Activated CD4-positive, alpha-beta memory T cell treated with anti-CD3 and anti-CD28 coated beads for 36 hours (primary cell): ENCODE measurements at regions not wholly inside any gene's neighbourhood (a gene's known extent, or its start where the extent isn't known, plus 50 kb on each side); places are given as distances from the start of the nearest gene placed in this dataset.

Experiments used
- CTCF ChIA-PET: fragments of 350-600 bp; sonication (Branson Sonifier 250); formaldehyde crosslinking; loops from one replicate; lab custom pipeline; 2021; ENCODE audit warnings: antibody characterized with exemption, inconsistent platforms; lab: Charles Lee
- POLR2A ChIA-PET: fragments of 350-600 bp; sonication (Branson Sonifier 250); formaldehyde crosslinking; loops from one replicate; lab custom pipeline; 2021; ENCODE audit warnings: antibody characterized with exemption; lab: Charles Lee
- DNase-seq: peaks from one replicate; pipeline ENCODE4 v3.0.0-alpha.2; 2020
- H3K27ac Mint-ChIP-seq: one replicate; pipeline ENCODE4 v1.8.0; 2021; ENCODE audit warnings: mixed read lengths
- H3K27me3 Mint-ChIP-seq: one replicate; pipeline ENCODE4 v1.8.0; 2021; ENCODE audit warnings: mixed read lengths
- H3K36me3 Mint-ChIP-seq: one replicate; pipeline ENCODE4 v1.8.0; 2021; ENCODE audit warnings: mixed read lengths
- H3K4me1 Mint-ChIP-seq: one replicate; pipeline ENCODE4 v1.8.0; 2021; ENCODE audit warnings: low read depth, mixed read lengths
- H3K4me3 Mint-ChIP-seq: one replicate; pipeline ENCODE4 v1.8.0; 2021; ENCODE audit warnings: mild to moderate bottlenecking, mixed read lengths
- H3K9me3 Mint-ChIP-seq: one replicate; pipeline ENCODE4 v1.8.0; 2021; ENCODE audit warnings: mixed read lengths
- intact Hi-C: fragments of 100-400 bp; cut with micrococcal nuclease; formaldehyde crosslinking; loops from one replicate; pipeline ENCODE4 v1.15.1; 2023

GRCh38 chr2:37862620-37863019, 62.5 kb upstream of the RMDN2 start:
- DNase-seq: no peak
- H3K4me3 Mint-ChIP-seq: no peak overlapping the region
- H3K36me3 Mint-ChIP-seq: no peaks in the 10 kb centered on the region
- intact Hi-C loops: no loop called here
- H3K4me1 Mint-ChIP-seq: peaks cover 4% of the 10 kb centered on the region
- peaks cover 5% of the 10 kb centered on the region for H3K9me3 Mint-ChIP-seq
- ChIA-PET POLR2A (no interaction called here), CTCF (interaction anchor here (2.4 kb wide), 1 partner anchor 15 kb away, joined by 18 read pairs; no protein-coding TSS in a partner anchor)
- peaks cover 13% of the 10 kb centered on the region for H3K27me3 Mint-ChIP-seq
- H3K27ac Mint-ChIP-seq: no peak overlapping the region

DNA sequence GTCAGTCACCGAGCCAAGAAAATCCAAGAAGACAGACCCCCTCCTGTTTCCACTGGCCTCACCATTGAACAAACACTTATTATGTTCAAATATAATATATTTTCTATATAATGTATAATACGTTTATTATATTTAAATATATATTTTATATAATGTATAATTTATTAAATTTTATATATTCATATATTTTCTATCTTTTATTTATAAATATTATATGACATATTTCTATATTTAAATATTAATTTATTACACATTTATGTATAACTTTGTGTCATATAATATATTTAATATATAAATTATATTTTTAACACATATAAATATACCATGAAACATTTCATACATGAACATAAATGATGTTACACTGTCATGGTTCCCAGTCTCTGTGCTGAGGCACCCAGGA, 60.9 kb upstream of the RMDN2 start:
- ChIA-PET CTCF (no interaction called here), POLR2A (no interaction called here)

DNA sequence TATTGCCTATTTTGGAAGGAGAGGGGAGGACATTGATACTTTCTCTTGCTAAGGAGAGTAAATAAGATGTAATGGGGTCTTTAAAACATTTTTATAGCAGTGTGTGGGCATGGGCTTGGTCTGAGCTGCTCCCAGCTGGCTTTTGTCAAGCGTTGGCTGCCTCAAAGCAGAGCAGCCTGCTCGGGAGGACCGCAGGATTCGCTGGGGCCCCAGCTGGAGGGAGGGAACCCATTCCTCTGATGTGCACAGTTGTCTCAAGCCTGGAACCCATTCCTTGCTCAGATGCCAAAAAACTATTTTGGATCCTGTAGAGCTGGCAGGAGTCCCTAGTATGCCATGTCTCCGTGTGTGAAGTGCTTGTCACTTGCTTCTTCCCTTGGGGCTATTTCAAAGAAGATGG, 59.4 kb upstream of the RMDN2 start:
- H3K27me3 Mint-ChIP-seq: peaks cover 13% of the 10 kb centered on the region
- no peaks in the 10 kb centered on the region for H3K36me3 Mint-ChIP-seq
- intact Hi-C loops: no loop called here
- H3K9me3 Mint-ChIP-seq: no peaks in the 10 kb centered on the region
- H3K27ac Mint-ChIP-seq: no peak overlapping the region
- POLR2A ChIA-PET: no interaction called here
- CTCF ChIA-PET: interaction anchor here (0.6 to 2.6 kb wide), 4 partner anchors 11 to 450 kb away, joined by 3 to 16 read pairs (median 4); no protein-coding TSS in a partner anchor
- no peaks in the 10 kb centered on the region for H3K4me1 Mint-ChIP-seq
- H3K4me3 Mint-ChIP-seq: no peak overlapping the region
- no peak for DNase-seq

More for the DNA sequence above, 60.9 kb upstream of the RMDN2 start:
- Mint-ChIP-seq H3K4me3 (no peak overlapping the region), H3K36me3 (no peaks in the 10 kb centered on the region), H3K27ac (no peak overlapping the region), H3K27me3 (peaks cover 13% of the 10 kb centered on the region), H3K4me1 (no peaks in the 10 kb centered on the region), H3K9me3 (peaks cover 3% of the 10 kb centered on the region)
- DNase-seq: no peak
- intact Hi-C loops: no loop called here

- Mint-ChIP-seq H3K4me3 (no peak overlapping the region), H3K9me3 (no peaks in the 10 kb centered on the region), H3K27me3 (peaks cover 13% of the 10 kb centered on the region), H3K27ac (no peak overlapping the region), H3K4me1 (peaks cover 7% of the 10 kb centered on the region), H3K36me3 (no peaks in the 10 kb centered on the region)
- ChIA-PET CTCF (interaction anchor here (1.1 to 2.6 kb wide), 3 partner anchors 10 to 34 kb away, joined by 3 to 16 read pairs (median 6); no protein-coding TSS in a partner anchor), POLR2A (no interaction called here)
- DNase-seq: no peak
- intact Hi-C loops: no loop called here
Measured at GRCh38 chr2:37866171-37866934, 58.7 kb upstream of the RMDN2 start.

DNA sequence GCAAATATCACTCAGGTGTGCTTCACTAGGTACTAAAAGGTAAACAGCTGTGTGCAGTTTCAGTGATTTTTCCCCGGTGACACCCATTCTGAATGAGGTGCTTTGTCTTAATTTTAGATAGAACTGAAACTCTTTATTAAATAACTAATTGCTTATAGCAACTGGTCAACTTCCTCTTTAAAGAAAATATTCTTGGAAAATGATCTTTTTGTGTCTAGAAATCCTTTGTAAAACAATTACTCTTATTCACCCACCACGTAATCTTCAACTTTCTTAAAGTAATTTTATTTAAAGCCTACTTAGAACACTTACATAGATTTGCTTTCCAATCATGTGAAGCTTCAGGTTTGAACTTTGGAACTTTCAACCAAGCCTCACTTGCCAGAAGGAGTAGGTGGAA, 57.9 kb upstream of the RMDN2 start:
- H3K27me3 Mint-ChIP-seq: peaks cover 13% of the 10 kb centered on the region
- DNase-seq: no peak
- ChIA-PET POLR2A (no interaction called here), CTCF (interaction anchor here (1.5 to 2.6 kb wide), 2 partner anchors 9 to 34 kb away, joined by 6 to 16 read pairs; no protein-coding TSS in a partner anchor)
- H3K9me3 Mint-ChIP-seq: no peaks in the 10 kb centered on the region
- intact Hi-C loops: no loop called here
- H3K36me3 Mint-ChIP-seq: no peaks in the 10 kb centered on the region
- peaks cover 14% of the 10 kb centered on the region for H3K4me1 Mint-ChIP-seq
- H3K4me3 Mint-ChIP-seq: no peak overlapping the region
- H3K27ac Mint-ChIP-seq: no peak overlapping the region

- POLR2A ChIA-PET: no interaction called here
- Mint-ChIP-seq H3K36me3 (no peaks in the 10 kb centered on the region), H3K27ac (no peak overlapping the region), H3K4me3 (no peak overlapping the region), H3K9me3 (no peaks in the 10 kb centered on the region), H3K27me3 (peaks cover 6% of the 10 kb centered on the region), H3K4me1 (peaks cover 27% of the 10 kb centered on the region)
- DNase-seq: no peak
- intact Hi-C loops: no loop called here
- CTCF ChIA-PET: interaction anchor here (0.8 to 1.3 kb wide), 3 partner anchors 8 to 478 kb away, joined by 3 to 4 read pairs (median 3); no protein-coding TSS in a partner anchor
Measured at GRCh38 chr2:37868866-37869265, 56.2 kb upstream of the RMDN2 start.

DNA sequence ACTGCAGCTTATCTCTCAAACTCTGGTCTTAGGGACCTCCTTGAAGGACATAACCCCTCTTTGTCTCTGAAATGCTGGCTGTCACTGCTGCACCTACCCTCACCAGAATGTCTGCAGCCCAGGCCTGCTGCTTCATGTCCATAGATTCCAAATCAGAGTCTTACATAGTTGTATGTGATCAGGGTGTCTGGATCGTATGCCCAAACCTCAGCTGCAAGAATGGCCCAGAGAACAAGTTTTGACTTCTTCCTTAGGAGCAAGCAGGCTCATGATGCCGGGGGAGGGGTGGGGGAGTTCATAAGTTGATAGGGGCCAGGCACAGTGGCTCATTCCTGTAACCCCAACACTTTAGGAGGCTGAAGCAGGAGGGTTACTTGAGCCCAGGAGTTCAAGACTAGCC, 55.8 kb upstream of the RMDN2 start:
- POLR2A ChIA-PET: no interaction called here
- Mint-ChIP-seq H3K4me1 (peaks cover 27% of the 10 kb centered on the region), H3K27me3 (peaks cover 4% of the 10 kb centered on the region)

GRCh38 chr2:37869771-37870170, 55.3 kb upstream of the RMDN2 start:
- intact Hi-C loops: loop anchor here (5.0 to 10.0 kb wide), 3 partner anchors 187 to 785 kb away; partner anchors contain the start of genes EIF2AK2, GPATCH11 and HEATR5B
- ChIA-PET CTCF (interaction anchor here (0.6 to 1.3 kb wide), 2 partner anchors 7 to 47 kb away, joined by 3 to 4 read pairs; no protein-coding TSS in a partner anchor), POLR2A (no interaction called here)
- Mint-ChIP-seq H3K9me3 (no peaks in the 10 kb centered on the region), H3K4me3 (no peak overlapping the region), H3K36me3 (no peaks in the 10 kb centered on the region), H3K27ac (no peak overlapping the region), H3K4me1 (peaks cover 27% of the 10 kb centered on the region), H3K27me3 (peaks cover 4% of the 10 kb centered on the region)
- no peak for DNase-seq

More for the DNA sequence above, 55.8 kb upstream of the RMDN2 start:
- no peak for DNase-seq
- intact Hi-C loops: no loop called here
- H3K36me3 Mint-ChIP-seq: no peaks in the 10 kb centered on the region
- CTCF ChIA-PET: interaction anchor here (0.8 to 1.3 kb wide), 3 partner anchors 8 to 478 kb away, joined by 3 to 4 read pairs (median 3); no protein-coding TSS in a partner anchor
- H3K27ac Mint-ChIP-seq: no peak overlapping the region
- H3K4me3 Mint-ChIP-seq: no peak overlapping the region
- H3K9me3 Mint-ChIP-seq: no peaks in the 10 kb centered on the region

- peaks cover 3% of the 10 kb centered on the region for H3K27me3 Mint-ChIP-seq
- ChIA-PET POLR2A (interaction anchor here (0.7 to 1.3 kb wide), 3 partner anchors 24 to 285 kb away, joined by 4 read pairs; no protein-coding TSS in a partner anchor), CTCF (interaction anchor here (7.7 kb wide), 1 partner anchor 456 kb away, joined by 159 read pairs; no protein-coding TSS in a partner anchor)
- peaks cover 27% of the 10 kb centered on the region for H3K4me1 Mint-ChIP-seq
- H3K27ac Mint-ChIP-seq: no peak overlapping the region
- intact Hi-C loops: loop anchor here (1.0 to 10.0 kb wide), 5 partner anchors 19 to 786 kb away; partner anchors contain the start of genes EIF2AK2, GPATCH11 and HEATR5B
- no peak overlapping the region for H3K4me3 Mint-ChIP-seq
- no peak for DNase-seq
- H3K9me3 Mint-ChIP-seq: no peaks in the 10 kb centered on the region
- H3K36me3 Mint-ChIP-seq: no peaks in the 10 kb centered on the region
Measured at GRCh38 chr2:37870829-37871228, 54.3 kb upstream of the RMDN2 start.

DNA sequence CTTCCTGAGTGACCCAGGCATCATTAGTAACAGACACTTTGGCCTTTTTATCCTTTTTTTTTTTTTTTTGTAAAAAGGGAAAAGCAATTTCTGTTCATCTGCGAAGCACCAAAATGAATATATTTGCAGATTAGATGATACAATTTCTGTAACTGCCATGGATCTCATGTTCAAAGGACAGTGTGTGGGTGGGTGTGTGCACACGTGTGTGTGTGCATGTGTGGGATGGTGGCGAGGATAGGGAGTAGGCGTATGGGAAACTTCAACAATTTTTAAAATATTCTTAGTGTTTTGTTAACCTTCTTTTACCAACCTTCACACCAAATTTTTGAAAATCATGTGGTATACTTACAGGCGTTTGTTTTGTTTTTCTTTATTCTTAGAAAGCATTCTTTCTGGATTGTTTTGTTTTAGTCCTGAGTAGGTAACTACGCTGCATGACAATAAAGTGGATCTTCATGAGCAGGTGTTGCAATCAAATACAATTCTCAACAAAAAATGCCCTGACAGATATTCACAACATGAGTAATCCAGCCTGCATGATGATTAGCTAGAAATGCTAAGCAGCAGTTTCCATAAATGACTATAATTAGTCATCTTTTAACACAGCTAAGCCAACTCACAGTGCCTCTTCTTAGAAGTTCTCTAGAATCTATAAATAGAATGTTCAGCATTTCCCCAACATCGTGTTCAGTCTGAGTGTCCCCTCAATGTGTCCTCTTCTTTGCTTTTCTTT, 53.5 kb upstream of the RMDN2 start:
- H3K4me3 Mint-ChIP-seq: peak overlapping the region; percentile 38
- no peaks in the 10 kb centered on the region for H3K36me3 Mint-ChIP-seq
- peaks cover 27% of the 10 kb centered on the region for H3K4me1 Mint-ChIP-seq
- no peak for DNase-seq
- peak overlapping the region; percentile 93 for H3K27ac Mint-ChIP-seq
- no peaks in the 10 kb centered on the region for H3K27me3 Mint-ChIP-seq
- intact Hi-C loops: loop anchor here (1.0 to 10.0 kb wide), 8 partner anchors 19 to 787 kb away; partner anchors contain the start of genes EIF2AK2, GPATCH11 and HEATR5B
- POLR2A ChIA-PET: interaction anchor here (0.7 to 2.1 kb wide), 8 partner anchors 12 to 481 kb away, joined by 3 to 13 read pairs (median 4); no protein-coding TSS in a partner anchor
- H3K9me3 Mint-ChIP-seq: no peaks in the 10 kb centered on the region
- CTCF ChIA-PET: interaction anchor here (0.7 to 9.2 kb wide), 10 partner anchors 10 to 495 kb away, joined by 3 to 175 read pairs (median 5); no protein-coding TSS in a partner anchor

DNA sequence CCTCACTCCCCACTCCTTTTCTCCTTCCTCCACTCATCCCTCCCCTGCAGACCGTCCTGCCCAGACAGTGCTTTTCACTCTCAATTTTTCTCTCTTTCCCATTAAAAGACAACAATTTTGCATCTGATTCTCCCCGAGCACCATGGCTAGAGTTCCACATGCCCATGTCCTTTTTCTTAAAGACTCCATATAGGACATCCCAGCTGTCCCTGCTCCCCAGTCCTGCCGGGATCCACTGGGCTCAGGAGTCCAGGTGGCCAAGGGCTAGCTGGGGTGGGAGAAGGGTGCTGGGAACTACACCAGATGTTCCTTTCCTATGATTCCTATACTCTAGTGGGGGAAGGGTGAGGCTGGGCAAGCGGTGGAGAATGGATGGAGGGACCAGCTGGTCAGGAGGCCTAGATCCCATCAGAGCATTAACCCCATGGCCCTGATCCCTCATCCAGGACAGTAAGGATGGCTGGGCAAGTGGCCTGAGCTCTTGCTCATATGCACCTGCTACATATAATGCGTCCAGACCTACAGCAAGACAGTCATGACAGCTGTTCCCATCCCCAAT, 52.8 kb upstream of the RMDN2 start:
- intact Hi-C loops: loop anchor here (1.0 to 10.0 kb wide), 6 partner anchors 190 to 787 kb away; partner anchors contain the start of genes EIF2AK2, GPATCH11 and HEATR5B
- peak overlapping the region; percentile 38 for H3K4me3 Mint-ChIP-seq
- H3K27ac Mint-ChIP-seq: peak overlapping the region; percentile 93
- ChIA-PET CTCF (interaction anchor here (1.0 to 9.2 kb wide), 10 partner anchors 13 to 496 kb away, joined by 3 to 175 read pairs (median 5); no protein-coding TSS in a partner anchor), POLR2A (interaction anchor here (0.8 to 2.1 kb wide), 6 partner anchors 21 to 481 kb away, joined by 3 to 13 read pairs (median 4); no protein-coding TSS in a partner anchor)
- H3K9me3 Mint-ChIP-seq: no peaks in the 10 kb centered on the region
- H3K4me1 Mint-ChIP-seq: peaks cover 27% of the 10 kb centered on the region
- H3K27me3 Mint-ChIP-seq: no peaks in the 10 kb centered on the region
- no peaks in the 10 kb centered on the region for H3K36me3 Mint-ChIP-seq
- no peak for DNase-seq
